ENCODE measurements at regions not wholly inside any gene's neighbourhood (a gene's known extent, or its start where the extent isn't known, plus 50 kb on each side); places are given as distances from the start of the nearest gene placed in this dataset.

GRCh38 chr5:122547669-122548068, 227.2 kb upstream of the SNX2 start:
- H3K27me3 Mint-ChIP-seq (ENCODE audit: low read depth) = no peaks in the 10 kb centered on the region
- no peak overlapping the region for H3K27ac Mint-ChIP-seq (ENCODE audit: unreplicated experiment)
- no peaks in the 10 kb centered on the region for H3K36me3 Mint-ChIP-seq (ENCODE audit: low read depth)
- TF ChIP-seq CTCF (conservative IDR thresholded peaks at IDR 0.05) = no peak
- no peak for DNase-seq (ENCODE audit: low read depth, low spot score)
- no peaks in the 10 kb centered on the region for H3K9me3 Mint-ChIP-seq
- H3K4me3 Mint-ChIP-seq = no peak overlapping the region
- no peaks in the 10 kb centered on the region for H3K4me1 Mint-ChIP-seq

GRCh38 chr5:122559676-122560075, 215.2 kb upstream of the SNX2 start:
- H3K27ac Mint-ChIP-seq (ENCODE audit: unreplicated experiment) = no peak overlapping the region
- no peaks in the 10 kb centered on the region for H3K27me3 Mint-ChIP-seq (ENCODE audit: low read depth)
- H3K36me3 Mint-ChIP-seq (ENCODE audit: low read depth) = no peaks in the 10 kb centered on the region
- no peak for DNase-seq (ENCODE audit: low read depth, low spot score)
- TF ChIP-seq CTCF (conservative IDR thresholded peaks at IDR 0.05) = no peak
- H3K4me3 Mint-ChIP-seq = no peak overlapping the region
- peaks cover 4% of the 10 kb centered on the region for H3K9me3 Mint-ChIP-seq
- no peaks in the 10 kb centered on the region for H3K4me1 Mint-ChIP-seq

DNA sequence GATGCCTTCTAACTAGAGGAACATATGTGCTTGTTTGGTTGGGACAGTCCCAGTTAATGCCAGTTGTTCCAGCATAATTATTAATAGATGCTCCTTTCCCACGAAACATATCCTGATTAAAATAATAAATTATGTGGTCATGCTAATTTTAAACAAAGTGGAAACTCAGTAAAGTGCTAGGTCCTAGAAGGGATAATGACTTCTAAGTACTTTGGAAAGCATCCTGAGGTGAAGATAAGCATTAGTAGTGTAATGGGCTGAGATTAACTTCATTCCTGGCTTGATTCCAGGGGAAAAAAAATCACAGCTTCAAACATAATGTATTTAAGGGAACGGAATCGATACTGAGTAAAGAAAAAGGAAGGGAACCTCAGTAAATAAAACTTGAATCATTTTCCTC, 213.7 kb upstream of the SNX2 start:
- no peak for DNase-seq (ENCODE audit: low read depth, low spot score)
- H3K4me1 Mint-ChIP-seq = no peaks in the 10 kb centered on the region
- no peaks in the 10 kb centered on the region for H3K36me3 Mint-ChIP-seq (ENCODE audit: low read depth)
- H3K27ac Mint-ChIP-seq (ENCODE audit: unreplicated experiment) = no peak overlapping the region
- H3K27me3 Mint-ChIP-seq (ENCODE audit: low read depth) = no peaks in the 10 kb centered on the region
- no peak overlapping the region for H3K4me3 Mint-ChIP-seq
- no peak for TF ChIP-seq CTCF (conservative IDR thresholded peaks at IDR 0.05)
- peaks cover 4% of the 10 kb centered on the region for H3K9me3 Mint-ChIP-seq

GRCh38 chr5:122565331-122565730, 209.5 kb upstream of the SNX2 start:
- Mint-ChIP-seq H3K4me1 (no peaks in the 10 kb centered on the region), H3K27ac (ENCODE audit: unreplicated experiment) (no peak overlapping the region), H3K36me3 (ENCODE audit: low read depth) (no peaks in the 10 kb centered on the region), H3K27me3 (ENCODE audit: low read depth) (no peaks in the 10 kb centered on the region), H3K9me3 (no peaks in the 10 kb centered on the region), H3K4me3 (no peak overlapping the region)
- TF ChIP-seq CTCF (conservative IDR thresholded peaks at IDR 0.05) = no peak
- no peak for DNase-seq (ENCODE audit: low read depth, low spot score)

GRCh38 chr5:122576256-122577016, 198.4 kb upstream of the SNX2 start:
- Mint-ChIP-seq H3K27me3 (ENCODE audit: low read depth) (no peaks in the 10 kb centered on the region), H3K4me1 (no peaks in the 10 kb centered on the region), H3K36me3 (ENCODE audit: low read depth) (no peaks in the 10 kb centered on the region), H3K4me3 (no peak overlapping the region), H3K27ac (ENCODE audit: unreplicated experiment) (no peak overlapping the region), H3K9me3 (no peaks in the 10 kb centered on the region)
- DNase-seq (ENCODE audit: low read depth, low spot score) = no peak
- no peak for TF ChIP-seq CTCF (conservative IDR thresholded peaks at IDR 0.05)
